K562 (cell line): ENCODE measurements at regions not wholly inside any gene's neighbourhood (a gene's known extent, or its start where the extent isn't known, plus 50 kb on each side); places are given as distances from the start of the nearest gene placed in this dataset.
"Not testable (repeated sequence)": the region's sequence is repeated elsewhere in the genome, so short reads cannot be mapped to it uniquely, and the experiment has no call there.

Experiments
- ATAC-seq: fragments of 200-7000 bp; cut with Tn5 transposase; 3 replicates; pipeline ENCODE4 v1.9.1; 2020; ENCODE audit warnings: moderate library complexity
- BruUV-seq: library from RNA; stranded (reverse); fragments of 400-500 nt; replicated peaks from 2 replicates; lab custom pipeline; 2021; lab: Mats Ljungman, UMichigan
- CTCF ChIA-PET: fragments of 300-600 bp; formaldehyde crosslinking; extraction: SDS; loops from one replicate; lab custom pipeline; 2021; ENCODE audit warnings: low intra/inter-chr PET ratio; lab: Yijun Ruan, JAX
- POLR2A ChIA-PET: fragments of 300-600, 350-650 bp; sonication (Branson Sonifier 250); formaldehyde crosslinking; extraction: SDS; loops from one replicate; lab custom pipeline; 2021; ENCODE audit warnings: antibody characterized with exemption, inconsistent platforms; lab: Yijun Ruan, JAX
- DNase-seq, 4 experiments: peaks; one replicate each; pipeline versions ENCODE4 v3.0.0 to v3.0.0-alpha.2; 2011 to 2018; ENCODE audit warnings: low spot score in 3 of 4, mixed read lengths in 3 of 4; ENCODE audit errors: extremely low read depth in 1 of 4
- FAIRE-seq: peaks from 2 replicates; lab custom pipeline; 2011; peaks lifted over from hg19 to GRCh38; lab: Jason Lieb, UNC
- H2AFZ ChIP-seq: 2 replicates; pipeline ENCODE4 v1.6.0; 2011; ENCODE audit warnings: low read depth, low read length, control low read depth, inconsistent platforms
- H3K27ac ChIP-seq: fragments of 200-600 bp; 3 replicates; pipeline ENCODE4 v1.8.0; 2011; ENCODE audit warnings: low read depth, mild to moderate bottlenecking, control low read depth, inconsistent platforms, low read length, moderate library complexity, mixed read lengths; ENCODE audit errors: extremely low read depth
- H3K27me3 ChIP-seq, 2 experiments: fragments of 300-600 bp in 1 of 2; 2 replicates in 1 of 2; 3 replicates in 1 of 2; pipeline versions ENCODE4 v1.6.0 to v1.8.0; 2011; ENCODE audit warnings: inconsistent platforms in 2 of 2, low read length in 2 of 2, mild to moderate bottlenecking in 1 of 2, mixed read lengths in 1 of 2, moderate library complexity in 1 of 2; ENCODE audit not compliant: control insufficient read depth in 2 of 2, insufficient read depth in 2 of 2
- H3K36me3 ChIP-seq: fragments of 300-600 bp; 3 replicates; pipeline ENCODE4 v1.8.0; 2011; ENCODE audit warnings: mild to moderate bottlenecking, low read length, inconsistent platforms; ENCODE audit not compliant: control insufficient read depth, insufficient read depth
- H3K4me1 ChIP-seq, 2 experiments: fragments of 200-600 bp in 1 of 2; replicated peaks in 1 of 2; 2 replicates in 1 of 2; 3 replicates in 1 of 2; pipeline versions ENCODE4 v1.5.1 to v1.8.0; 2011; ENCODE audit warnings: inconsistent platforms in 2 of 2, low read length in 2 of 2, mild to moderate bottlenecking in 1 of 2, mixed read lengths in 1 of 2, moderate library complexity in 1 of 2; ENCODE audit not compliant: control insufficient read depth in 2 of 2, insufficient read depth in 2 of 2
- H3K4me2 ChIP-seq: 2 replicates; pipeline ENCODE4 v1.6.1; 2011; ENCODE audit warnings: low read length, control low read depth, inconsistent platforms, mixed read lengths; ENCODE audit not compliant: insufficient read depth
- H3K4me3 ChIP-seq: fragments of 200-600 bp; sonication (generic), shearing (Covaris generic); 2 replicates; pipeline ENCODE4 v1.5.1; 2016; ENCODE audit warnings: control low read depth, inconsistent platforms
- H3K79me2 ChIP-seq: fragments of 200-600 bp; 3 replicates; pipeline ENCODE4 v1.8.0; 2011; ENCODE audit warnings: low read length, inconsistent platforms; ENCODE audit not compliant: control insufficient read depth, insufficient read depth
- H3K9ac ChIP-seq, 2 experiments: 2 replicates each; pipeline versions ENCODE4 v1.6.0 to v1.6.1; 2011; ENCODE audit warnings: low read depth in 2 of 2, low read length in 2 of 2, control low read depth in 1 of 2, inconsistent platforms in 1 of 2, mild to moderate bottlenecking in 1 of 2, mixed read lengths in 1 of 2; ENCODE audit not compliant: insufficient read depth in 1 of 2
- H3K9me1 ChIP-seq: one replicate; pipeline ENCODE4 v1.6.0; 2011; ENCODE audit warnings: inconsistent platforms, mild to moderate bottlenecking, low read length, moderate library complexity; ENCODE audit not compliant: control insufficient read depth, insufficient read depth
- H3K9me3 ChIP-seq: replicated peaks from 2 replicates; pipeline ENCODE4 v1.5.1; 2011; ENCODE audit warnings: low read depth, low read length, inconsistent platforms; ENCODE audit not compliant: control insufficient read depth, insufficient read depth
- H4K20me1 ChIP-seq: replicated peaks from 2 replicates; pipeline ENCODE4 v1.6.1; 2011; ENCODE audit warnings: low read length, inconsistent platforms, mixed read lengths; ENCODE audit not compliant: control insufficient read depth, insufficient read depth
- CEBPB ChIP-seq: fragments of 450-650 bp; IDR thresholded peaks from 2 replicates; pipeline ENCODE4 v1.6.1; 2016; ENCODE audit warnings: missing genetic modification characterization, missing compliant biosample characterization
- RBM25 ChIP-seq: fragments of 200-400 bp; formaldehyde crosslinking; IDR thresholded peaks from 2 replicates; pipeline ENCODE4 v1.6.1; 2018; ENCODE audit warnings: low read length, low read depth, moderate library complexity; ENCODE audit not compliant: severe bottlenecking
- SMARCA5 ChIP-seq: fragments of 450-650 bp; IDR thresholded peaks from 2 replicates; pipeline ENCODE4 v1.6.1; 2016
- ZNF146 ChIP-seq: IDR thresholded peaks from one replicate; pipeline ENCODE4 v1.6.1; 2018; ENCODE audit warnings: missing compliant biosample characterization; ENCODE audit not compliant: unreplicated experiment
- WGBS: fragments of 100-300 bp; shearing (Covaris generic); methylation state at CpG from one replicate; pipeline ENCODE4 v1.1.6; 2016; ENCODE audit warnings: low coverage, mixed read lengths; ENCODE audit not compliant: insufficient coverage; ENCODE audit errors: missing lambda C conversion rate; 5-methylcytosine and 5-hydroxymethylcytosine counted together
- in situ Hi-C: fragments of 300-500 bp; cut with MboI; formaldehyde crosslinking; loops from 4 replicates; pipeline ENCODE4 v1.15.0; 2018; ENCODE audit warnings: inconsistent platforms, mixed read lengths
- intact Hi-C: fragments of 100-400 bp; cut with micrococcal nuclease; formaldehyde crosslinking; loops from 2 replicates; pipeline ENCODE4 v1.14.2; 2022
- TF ChIP-seq, protein P1 (sequence below), 2 experiments: fragments of 450-650 bp; formaldehyde crosslinking in 1 of 2; IDR thresholded peaks; 2 replicates each; pipeline versions ENCODE4 v1.4.0 to v1.6.1; 2014 to 2020; ENCODE audit warnings: mild to moderate bottlenecking in 2 of 2, borderline replicate concordance in 1 of 2, low read depth in 1 of 2

DNA sequence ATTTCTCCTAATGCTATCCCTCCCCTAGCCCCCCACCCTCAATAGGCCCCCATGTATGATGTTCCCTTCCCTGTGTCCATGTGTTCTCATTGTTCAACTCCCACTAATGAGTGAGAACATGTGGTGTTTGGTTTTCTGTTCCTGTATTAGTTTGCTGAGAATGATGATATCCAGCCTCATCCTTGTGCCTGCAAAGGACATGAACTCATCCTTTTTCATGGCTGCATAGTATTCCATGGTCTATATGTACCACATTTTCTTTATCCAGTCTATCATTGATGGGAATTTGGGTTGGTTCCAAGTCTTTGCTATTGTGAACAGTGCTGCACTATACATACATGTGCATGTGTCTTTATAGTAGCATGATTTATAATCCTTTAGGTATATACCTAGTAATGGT, 217.5 kb upstream of the ASCC3 start:
- H3K9ac ChIP-seq, in situ Hi-C loops, CTCF ChIA-PET, FAIRE-seq, DNase-seq, BruUV-seq, intact Hi-C loops, H3K4me3 ChIP-seq, H3K36me3 ChIP-seq, H3K4me2 ChIP-seq, POLR2A ChIA-PET, H3K27ac ChIP-seq, H4K20me1 ChIP-seq, H3K4me1 ChIP-seq, H3K9me3 ChIP-seq, H2AFZ ChIP-seq, H3K79me2 ChIP-seq, ATAC-seq, H3K9me1 ChIP-seq, H3K27me3 ChIP-seq: not testable (repeated sequence)
- TF ChIP-seq RBM25 (peak; percentile 40), ZNF146 (CRISPR knock-in tag) (peak; percentile 94), SMARCA5 (0 out of 2 replicates have a peak, but pooled peaks have one; percentile 34)

DNA sequence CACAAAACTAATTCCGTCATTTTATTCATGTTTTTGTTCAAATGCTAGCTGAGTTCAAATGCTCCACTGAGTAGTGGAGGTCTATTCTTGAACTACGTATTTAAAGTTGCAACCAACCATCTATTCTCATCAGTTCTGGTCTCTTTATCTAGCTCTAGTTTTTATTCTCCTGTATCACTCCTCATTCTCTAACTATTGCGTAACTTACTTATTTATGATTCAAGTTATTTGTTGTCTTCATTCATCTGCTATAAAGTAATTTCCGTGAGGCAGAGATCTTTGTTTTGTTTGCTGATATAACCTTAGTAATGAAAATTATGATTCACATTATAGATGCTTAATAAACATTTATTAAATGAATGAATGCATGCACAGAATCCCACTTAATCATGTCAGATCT, 221.6 kb upstream of the ASCC3 start:
- in situ Hi-C loops (no loop called here), intact Hi-C loops (no loop called here)
- no peaks in the 10 kb centered on the region for H3K9me1 ChIP-seq
- FAIRE-seq, result no peak
- H3K4me2 ChIP-seq, result no peak overlapping the region
- no TSS peak for BruUV-seq
- H3K36me3 ChIP-seq, result no peaks in the 10 kb centered on the region
- no peaks in the 10 kb centered on the region for H3K4me1 ChIP-seq
- POLR2A ChIA-PET, result no interaction called here
- H3K27ac ChIP-seq, result no peak overlapping the region
- ATAC-seq, result no peak
- no peaks in the 10 kb centered on the region for H3K79me2 ChIP-seq
- DNase-seq, result no peak
- WGBS, result 0% methylated on average over 4 of the region's 4 CpGs
- no peak overlapping the region for H2AFZ ChIP-seq
- no peak overlapping the region for H3K9ac ChIP-seq
- no peaks in the 10 kb centered on the region for H3K27me3 ChIP-seq
- H3K4me3 ChIP-seq, result no peak overlapping the region
- H3K9me3 ChIP-seq, result no peaks in the 10 kb centered on the region
- CTCF ChIA-PET, result no interaction called here
- no peaks in the 10 kb centered on the region for H4K20me1 ChIP-seq
- peak; percentile 72 for TF ChIP-seq CEBPB
- TF ChIP-seq, protein P1, sequence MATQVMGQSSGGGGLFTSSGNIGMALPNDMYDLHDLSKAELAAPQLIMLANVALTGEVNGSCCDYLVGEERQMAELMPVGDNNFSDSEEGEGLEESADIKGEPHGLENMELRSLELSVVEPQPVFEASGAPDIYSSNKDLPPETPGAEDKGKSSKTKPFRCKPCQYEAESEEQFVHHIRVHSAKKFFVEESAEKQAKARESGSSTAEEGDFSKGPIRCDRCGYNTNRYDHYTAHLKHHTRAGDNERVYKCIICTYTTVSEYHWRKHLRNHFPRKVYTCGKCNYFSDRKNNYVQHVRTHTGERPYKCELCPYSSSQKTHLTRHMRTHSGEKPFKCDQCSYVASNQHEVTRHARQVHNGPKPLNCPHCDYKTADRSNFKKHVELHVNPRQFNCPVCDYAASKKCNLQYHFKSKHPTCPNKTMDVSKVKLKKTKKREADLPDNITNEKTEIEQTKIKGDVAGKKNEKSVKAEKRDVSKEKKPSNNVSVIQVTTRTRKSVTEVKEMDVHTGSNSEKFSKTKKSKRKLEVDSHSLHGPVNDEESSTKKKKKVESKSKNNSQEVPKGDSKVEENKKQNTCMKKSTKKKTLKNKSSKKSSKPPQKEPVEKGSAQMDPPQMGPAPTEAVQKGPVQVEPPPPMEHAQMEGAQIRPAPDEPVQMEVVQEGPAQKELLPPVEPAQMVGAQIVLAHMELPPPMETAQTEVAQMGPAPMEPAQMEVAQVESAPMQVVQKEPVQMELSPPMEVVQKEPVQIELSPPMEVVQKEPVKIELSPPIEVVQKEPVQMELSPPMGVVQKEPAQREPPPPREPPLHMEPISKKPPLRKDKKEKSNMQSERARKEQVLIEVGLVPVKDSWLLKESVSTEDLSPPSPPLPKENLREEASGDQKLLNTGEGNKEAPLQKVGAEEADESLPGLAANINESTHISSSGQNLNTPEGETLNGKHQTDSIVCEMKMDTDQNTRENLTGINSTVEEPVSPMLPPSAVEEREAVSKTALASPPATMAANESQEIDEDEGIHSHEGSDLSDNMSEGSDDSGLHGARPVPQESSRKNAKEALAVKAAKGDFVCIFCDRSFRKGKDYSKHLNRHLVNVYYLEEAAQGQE (IDR thresholded peaks at IDR 0.05; ENCODE audit: borderline replicate concordance), result no peak
- TF ChIP-seq, protein P1 (CRISPR knock-in tag; IDR thresholded peaks at IDR 0.05; ENCODE audit: low read depth), result no peak
